ENCODE measurements at regions not wholly inside any gene's neighbourhood (a gene's known extent, or its start where the extent isn't known, plus 50 kb on each side); places are given as distances from the start of the nearest gene placed in this dataset.
"Not testable (repeated sequence)": the region's sequence is repeated elsewhere in the genome, so short reads cannot be mapped to it uniquely, and the experiment has no call there.

DNA sequence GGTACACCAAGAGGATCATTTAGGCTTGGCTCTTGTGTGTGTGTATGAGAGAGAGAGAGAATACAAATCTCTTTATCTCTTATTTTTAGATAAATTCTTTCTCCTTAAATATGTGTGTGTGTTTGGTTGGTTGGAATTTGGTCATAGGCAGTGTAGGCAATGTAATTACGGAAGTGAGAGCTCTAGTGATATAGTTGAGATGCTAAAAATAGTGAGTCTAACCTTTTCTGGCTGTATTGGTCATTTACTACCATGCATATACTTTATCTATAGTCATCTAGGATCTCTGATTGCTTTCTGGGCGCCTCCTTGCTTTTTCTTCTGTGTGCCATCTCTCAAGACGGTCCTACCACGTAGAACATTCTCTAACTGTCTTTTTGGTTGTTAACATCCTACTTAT is 250.2 kb downstream of the NUF2 start:
- DNase-seq (ENCODE audit: low read depth): no peak

DNA sequence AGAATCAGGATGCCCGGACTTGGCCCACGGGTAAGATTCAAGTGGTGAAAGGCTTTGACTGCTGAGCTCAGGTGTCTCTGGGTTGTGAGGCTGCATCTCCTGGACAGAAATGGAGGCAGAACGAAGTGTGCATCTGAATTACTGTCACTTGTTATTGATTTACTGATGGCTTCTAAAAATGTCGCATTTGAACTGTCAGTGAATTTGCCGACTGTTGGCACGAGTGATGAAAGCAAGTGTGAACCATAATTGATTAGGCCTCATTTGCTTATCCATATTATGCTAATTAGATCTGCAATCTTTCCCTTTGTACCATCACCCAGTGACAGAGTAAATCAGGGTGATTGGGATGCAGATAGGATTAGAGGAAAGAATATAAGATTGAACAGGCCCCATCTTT is 252.4 kb downstream of the NUF2 start:
- DNase-seq (ENCODE audit: low read depth): no peak

DNA sequence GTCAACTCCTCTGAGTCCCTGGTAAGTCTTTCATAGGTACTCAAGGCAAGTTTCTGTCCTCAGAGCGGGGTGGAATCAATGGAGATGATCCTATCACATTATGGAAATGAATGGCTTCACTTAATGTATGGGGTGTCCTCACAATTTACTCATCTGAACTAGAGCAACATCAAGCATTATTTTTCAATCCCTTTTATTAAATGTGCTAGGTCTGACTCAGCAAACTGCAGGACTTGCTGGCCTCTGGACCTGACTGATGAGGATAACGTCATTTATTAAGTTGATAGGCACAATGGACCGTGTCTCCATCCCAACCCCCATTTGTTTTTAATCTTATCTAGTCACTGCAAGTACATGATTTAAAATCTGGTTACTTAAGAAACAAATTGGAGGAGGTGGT is 259.2 kb downstream of the NUF2 start:
- DNase-seq (ENCODE audit: low read depth): no peak

DNA sequence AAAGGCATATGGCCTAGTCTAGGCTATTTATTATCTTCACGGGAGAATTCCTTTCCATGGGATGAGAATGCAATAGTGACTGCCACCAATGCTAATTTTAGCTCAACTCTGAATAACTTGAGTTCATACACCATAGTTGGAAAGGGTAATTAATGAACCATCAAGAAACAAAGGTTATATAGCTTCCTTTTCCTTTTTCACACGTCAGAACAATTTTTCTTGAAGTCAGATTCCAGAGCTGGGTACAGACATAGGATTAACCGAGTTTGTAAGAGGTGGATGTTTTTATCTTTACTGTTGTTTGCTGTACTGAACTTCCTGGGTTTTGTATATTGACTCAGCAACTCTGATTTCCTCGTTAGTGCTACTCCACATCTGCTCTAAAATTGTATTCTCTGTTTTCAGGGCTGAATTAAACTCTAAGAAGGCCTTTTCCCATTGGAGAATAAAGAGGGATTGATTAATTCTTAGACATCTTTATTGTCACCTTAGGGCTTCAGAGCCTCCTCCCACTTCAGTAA is 262.0 kb downstream of the NUF2 start:
- no peak for DNase-seq (ENCODE audit: low read depth)

DNA sequence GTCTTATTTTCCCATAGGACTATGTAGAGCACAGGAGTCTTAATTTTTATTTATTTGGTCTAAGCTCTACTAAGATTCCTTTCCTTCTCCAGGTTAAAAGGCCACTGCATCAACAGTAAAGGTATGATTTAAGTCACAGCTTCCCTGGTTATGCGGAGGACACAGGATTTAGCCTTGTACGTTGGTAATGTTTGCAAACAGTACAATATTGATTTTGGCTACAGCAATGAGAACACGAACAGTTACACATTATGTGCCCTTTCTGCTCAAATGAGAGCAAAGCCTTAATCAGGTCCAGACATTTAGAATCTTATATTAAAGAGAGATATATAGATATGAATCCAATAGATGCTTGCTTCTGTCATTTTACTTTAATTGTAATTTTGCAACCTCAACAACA is 264.0 kb downstream of the NUF2 start:
- DNase-seq (ENCODE audit: low read depth): no peak

DNA sequence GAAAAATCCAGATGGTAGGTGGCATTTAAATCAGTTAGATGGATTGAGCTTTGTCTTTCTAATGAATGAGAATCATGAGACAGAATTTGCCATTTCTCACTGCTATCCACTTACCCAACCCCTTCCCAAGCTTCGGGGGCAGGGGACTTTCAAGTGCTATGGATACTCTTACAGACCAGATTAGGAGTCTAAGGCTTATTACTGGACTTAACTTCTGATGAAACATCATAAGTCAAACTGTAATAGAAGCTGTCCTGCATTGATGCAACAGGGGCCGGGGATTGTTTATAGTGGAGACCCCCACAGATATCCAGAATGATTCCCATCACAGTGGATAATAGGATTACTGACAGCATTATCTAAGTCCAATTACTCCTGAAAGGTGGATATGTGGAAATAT is 267.0 kb downstream of the NUF2 start:
- no peak for DNase-seq (ENCODE audit: low read depth)

DNA sequence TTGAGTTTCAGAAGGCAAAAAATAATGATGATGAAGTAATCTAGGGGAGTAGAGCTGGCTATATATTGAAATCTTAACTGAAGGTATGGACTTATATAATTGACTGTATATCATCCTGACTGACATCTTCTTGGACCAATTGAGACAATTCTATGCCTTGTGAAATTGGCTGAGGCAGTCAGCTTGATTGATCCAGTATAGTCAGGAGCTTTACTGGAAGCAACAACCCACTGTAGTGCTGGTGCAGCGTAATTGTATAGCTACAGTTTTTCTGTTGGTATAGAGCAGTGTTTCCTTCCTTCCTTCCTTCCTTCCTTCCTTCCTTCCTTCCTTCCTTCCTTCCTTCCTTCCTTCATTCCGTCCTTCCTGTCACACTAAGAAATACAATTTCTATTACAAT is 268.0 kb downstream of the NUF2 start:
- no peak for DNase-seq (ENCODE audit: low read depth)

DNA sequence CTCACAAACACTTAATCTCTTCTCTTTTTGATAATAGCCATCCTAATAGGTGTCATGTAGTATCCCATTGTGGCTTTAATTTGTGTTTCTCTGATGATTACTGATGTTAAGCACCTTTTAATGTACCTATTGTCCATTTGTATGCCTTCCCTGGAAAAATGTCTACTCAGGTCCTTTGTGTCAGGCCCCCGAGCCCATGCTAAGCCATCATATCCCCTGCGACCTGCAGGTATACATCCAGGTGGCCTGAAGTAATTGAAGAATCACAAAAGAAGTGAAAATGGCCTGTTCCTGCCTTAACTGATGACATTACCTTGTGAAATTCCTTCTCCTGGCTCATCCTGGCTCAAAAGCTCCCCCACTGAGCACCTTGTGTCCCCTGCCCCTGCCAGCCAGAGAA is 269.4 kb downstream of the NUF2 start:
- DNase-seq (ENCODE audit: low read depth): not testable (repeated sequence)

DNA sequence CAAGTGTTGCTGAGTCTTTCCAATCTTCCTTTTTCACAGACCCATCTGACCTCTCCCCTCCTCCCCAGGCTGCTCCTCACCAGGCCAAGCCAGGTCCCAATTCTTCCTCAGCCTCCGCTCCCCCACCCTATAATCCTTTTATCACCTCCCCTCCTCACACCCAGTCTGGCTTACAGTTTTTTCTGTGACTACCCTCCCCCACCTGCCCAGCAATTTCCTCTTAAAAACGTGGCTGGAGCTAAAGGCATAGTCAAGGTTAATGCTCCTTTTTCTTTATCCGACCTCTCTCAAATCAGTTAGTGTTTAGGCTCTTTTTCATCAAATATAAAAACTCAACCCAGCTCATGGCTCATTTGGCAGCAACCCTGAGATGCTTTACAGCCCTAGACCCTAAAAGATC is 270.9 kb downstream of the NUF2 start:
- not testable (repeated sequence) for DNase-seq (ENCODE audit: low read depth)

DNA sequence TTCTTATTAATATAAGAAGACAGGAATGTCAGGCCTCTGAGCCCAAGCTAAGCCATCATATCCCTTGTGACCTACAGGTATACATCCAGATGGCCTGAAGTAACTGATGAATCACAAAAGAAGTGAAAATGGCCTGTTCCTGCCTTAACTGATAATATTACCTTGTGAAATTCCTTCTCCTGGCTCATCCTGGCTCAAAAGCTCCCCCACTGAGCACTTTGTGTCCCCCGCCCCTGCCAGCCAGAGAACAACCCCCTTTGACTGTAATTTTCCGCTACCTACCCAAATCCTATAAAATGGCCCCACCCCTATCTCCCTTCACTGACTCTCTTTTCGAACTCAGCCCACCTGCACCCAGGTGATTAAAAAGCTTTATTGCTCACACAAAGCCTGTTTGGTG is 274.4 kb downstream of the NUF2 start:
- not testable (repeated sequence) for DNase-seq (ENCODE audit: low read depth)

DNA sequence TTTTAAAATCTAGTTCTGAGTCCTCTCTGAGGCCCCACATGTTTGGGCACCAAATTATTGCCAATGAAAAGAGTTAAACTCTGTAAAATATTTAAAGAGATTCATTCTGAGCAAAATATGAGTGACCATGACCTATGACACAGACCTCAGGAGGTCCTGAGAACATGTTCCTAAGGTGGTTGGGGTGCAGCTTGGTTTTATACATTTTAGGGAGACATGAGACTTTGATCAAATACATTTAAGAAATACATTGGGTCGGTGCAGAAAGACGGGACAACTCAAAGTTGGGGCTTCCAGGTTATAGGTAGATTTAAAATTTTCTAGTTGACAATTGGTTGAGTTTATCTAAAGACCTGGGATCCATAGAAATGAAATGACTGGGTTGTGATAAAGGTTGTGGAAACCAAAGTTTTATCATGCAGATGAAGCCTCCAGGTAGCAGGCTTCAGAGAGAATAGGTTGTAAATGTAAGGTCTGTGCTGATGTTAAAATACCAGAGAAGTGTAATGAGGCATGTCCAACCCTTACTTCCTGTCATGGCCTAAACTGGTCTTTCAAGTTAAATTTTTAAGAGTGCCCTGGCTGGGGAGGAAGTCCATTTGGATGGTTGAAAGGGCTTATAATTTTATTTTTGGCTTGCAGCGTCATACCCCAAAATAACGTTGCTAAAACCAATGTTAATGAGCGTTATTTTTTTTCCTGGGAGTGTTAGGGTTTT is 274.9 kb downstream of the NUF2 start:
- no peak for DNase-seq (ENCODE audit: low read depth)

DNA sequence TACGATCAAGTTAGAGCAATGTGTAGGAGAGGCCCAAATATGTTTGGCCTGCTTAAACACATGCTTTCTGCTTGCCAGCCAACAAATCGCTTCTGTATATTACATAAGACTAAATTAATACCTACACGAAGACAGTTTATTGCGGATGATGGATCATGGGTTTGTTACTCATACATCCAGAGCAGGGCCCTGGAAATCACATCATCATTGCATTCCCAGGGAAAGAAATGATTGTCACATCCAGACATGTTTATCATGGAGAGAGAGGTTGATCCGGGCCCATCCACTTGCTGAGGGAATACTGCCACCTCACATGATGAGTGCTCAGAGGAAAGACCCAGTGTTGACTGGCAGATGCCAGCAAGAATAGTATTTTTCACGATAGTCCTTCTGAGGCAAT is 282.6 kb downstream of the NUF2 start:
- DNase-seq (ENCODE audit: low read depth): no peak

DNA sequence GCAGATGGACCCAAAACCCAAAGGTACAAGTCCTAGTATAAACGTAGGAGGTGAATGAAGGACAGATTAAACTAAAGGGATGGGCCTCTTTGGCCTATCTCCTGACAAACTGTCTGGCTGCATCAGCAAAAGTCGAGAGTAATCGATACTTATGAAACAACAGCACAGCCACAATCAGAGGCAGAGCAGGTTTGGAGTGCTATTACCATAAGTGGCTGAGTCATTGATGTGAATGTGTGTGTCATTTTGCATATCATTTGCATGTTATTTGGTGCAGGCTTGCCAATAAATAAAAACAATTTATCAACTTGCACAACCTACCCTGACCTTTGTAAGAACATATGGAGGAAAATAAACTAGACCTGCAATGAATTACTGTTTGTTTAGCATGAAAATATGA is 283.1 kb downstream of the NUF2 start:
- DNase-seq (ENCODE audit: low read depth): no peak

DNA sequence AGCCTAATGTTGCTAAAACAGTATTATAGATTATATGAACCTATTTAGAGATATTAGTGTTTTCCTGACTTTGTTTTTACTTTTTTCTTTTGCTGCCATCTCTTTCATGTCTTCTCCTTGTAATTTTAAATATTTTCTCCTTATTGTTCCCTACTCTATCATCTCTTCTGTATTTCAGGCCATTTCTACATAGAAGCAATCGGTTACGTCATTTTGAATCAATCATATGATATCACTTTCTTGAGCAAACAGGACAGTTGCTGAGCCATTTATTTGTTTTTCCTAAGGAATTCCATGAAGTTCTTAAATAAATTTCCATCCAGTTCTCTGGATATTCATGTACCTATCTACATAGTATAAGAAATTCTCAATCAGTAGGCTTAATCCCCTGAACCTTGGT is 287.2 kb downstream of the NUF2 start:
- no peak for DNase-seq (ENCODE audit: low read depth)

DNA sequence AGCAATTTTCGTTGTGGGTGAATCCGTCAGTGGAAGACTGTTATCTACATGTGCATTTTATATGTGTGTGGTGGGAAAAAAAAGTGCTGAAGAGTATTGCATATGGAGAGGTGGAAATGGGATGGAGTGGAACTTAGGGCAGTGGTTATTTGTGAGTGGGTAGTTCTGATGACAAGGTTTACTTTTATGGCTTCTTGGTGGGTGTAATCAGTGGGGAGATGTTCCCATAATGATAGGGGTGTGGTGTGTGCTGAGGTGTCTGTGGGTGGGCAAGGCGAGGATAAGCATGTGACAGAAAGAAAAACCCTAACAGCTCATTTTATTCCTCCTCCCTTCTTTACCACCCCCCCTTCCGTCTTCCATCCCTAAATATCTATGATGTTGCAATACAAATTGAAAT is 288.1 kb downstream of the NUF2 start:
- DNase-seq (ENCODE audit: low read depth): no peak

DNA sequence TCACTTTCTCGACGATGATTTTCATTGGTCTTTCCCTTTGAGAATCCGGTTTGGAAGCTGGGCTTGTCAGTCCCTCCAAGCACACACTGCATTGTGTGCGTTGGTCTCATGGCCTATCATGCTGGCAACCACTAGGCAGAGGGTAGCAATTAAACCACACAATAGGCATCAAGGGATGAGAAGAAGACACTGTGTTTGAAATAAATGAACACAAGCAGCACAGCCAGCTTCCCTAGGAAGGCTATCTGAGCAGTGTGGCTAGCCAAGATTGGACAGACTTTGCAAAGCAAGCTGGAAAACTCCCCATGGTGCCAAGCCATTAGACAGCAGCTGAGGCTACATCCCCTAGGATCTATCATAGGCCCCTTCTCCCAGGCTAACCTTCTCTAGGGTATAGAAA is 288.7 kb downstream of the NUF2 start:
- no peak for DNase-seq (ENCODE audit: low read depth)

DNA sequence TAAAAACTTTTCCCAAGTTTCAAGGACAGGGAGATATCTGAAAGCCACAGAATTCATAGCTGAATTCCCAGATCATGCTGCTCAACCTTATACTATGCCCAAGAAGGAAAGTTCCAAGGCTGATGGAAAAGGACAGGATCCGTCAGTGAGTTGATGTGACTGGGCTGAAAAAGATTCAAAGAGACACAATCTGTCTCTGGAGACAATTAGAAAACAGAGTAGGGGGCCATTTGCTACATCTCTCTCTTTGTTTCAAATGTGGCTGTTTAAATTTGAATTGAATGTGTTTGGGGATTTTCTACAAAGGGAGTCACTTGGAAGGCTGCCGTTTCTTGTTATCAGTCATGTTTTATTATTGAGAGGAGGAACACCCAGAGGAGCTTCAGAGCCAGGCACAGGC is 292.6 kb downstream of the NUF2 start:
- DNase-seq (ENCODE audit: low read depth): no peak

DNA sequence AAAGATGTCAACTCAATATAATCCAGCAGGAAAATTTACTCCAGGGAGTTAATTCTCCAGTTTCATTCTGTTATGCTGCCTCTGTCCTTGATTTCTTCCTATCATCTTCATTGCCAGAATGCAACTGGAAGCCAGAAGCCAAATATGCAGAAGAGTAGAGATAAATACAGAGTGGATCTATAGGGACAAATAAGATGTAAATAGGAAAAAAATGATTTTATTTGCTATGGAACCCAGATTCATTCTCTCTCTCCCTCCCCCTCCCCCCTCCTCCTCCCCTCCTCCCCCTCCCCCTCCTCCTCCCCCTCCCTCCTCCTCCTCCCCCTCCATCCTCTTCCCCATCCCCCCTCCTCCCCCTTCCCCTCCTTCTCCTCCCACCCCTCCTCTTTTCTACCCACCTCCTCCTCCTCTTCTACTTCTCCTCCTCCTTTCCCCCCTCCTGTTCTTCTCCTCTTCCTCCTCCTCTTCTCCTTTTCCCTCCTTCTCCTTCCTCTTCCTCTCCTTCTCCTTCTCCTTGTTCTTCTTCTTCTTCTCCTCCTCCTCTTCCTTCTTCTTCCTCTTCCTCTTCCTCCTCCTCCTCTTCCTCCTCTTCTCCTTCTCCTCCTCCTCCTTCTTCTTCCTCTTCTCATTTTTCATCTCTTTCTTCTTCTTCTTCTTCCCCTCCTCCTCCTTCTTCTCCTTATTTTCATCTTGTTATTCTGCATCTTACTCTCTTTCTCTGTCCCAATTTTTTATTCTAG is 306.4 kb downstream of the NUF2 start:
- DNase-seq (ENCODE audit: low read depth): no peak

DNA sequence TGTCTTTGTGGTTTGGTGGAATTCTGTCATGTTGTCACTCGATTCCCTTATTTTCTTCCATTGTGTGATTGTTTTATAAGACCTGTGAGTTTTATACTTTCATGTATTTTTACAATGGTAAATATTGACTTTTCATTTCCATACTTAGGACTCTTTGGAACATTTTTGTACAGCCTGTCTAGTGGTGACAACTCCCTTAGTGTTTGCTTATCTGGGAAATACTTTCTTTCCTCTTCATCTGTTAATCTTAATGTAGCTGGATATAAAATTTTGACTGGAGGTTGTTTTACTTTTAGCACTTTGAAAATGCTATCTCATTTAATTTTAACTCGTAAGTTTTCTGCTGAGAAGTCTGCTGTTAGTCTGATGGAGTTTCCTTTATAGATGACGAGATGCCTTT is 310.5 kb downstream of the NUF2 start:
- no peak for DNase-seq (ENCODE audit: low read depth)

DNA sequence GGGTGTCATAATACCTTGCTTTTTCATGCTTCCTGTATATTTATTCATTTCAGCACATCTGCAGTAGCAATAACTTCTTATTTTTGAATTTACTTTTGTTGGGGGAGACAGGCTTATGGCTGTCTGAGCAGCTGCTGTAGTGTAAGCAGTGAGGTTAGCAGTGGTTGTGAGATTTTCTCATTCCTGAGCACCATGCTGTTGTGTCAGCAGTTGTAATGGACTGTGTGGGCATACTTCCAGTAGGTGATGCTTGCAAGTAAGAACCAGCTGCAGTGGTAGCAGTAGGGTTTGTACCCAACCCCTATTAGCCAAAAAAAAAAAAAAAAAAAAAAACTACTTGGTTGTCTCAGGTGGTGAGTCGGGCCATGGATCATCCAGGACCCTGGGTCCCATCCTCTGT is 311.6 kb downstream of the NUF2 start:
- DNase-seq (ENCODE audit: low read depth): no peak

DNA sequence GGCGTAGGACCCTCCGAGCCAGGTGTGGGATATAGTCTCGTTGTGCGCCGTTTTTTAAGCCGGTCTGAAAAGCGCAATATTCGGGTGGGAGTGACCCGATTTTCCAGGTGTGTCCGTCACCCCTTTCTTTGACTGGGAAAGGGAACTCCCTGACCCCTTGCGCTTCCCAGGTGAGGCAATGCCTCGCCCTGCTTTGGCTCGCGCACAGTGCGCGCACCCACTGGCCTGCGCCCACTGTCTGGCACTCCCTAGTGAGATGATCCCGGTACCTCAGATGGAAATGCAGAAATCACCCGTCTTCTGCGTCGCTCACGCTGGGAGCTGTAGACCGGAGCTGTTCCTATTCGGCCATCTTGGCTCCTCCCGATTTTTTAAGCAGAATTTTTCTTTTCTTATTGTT is 323.9 kb downstream of the NUF2 start:
- not testable (repeated sequence) for DNase-seq (ENCODE audit: low read depth)

DNA sequence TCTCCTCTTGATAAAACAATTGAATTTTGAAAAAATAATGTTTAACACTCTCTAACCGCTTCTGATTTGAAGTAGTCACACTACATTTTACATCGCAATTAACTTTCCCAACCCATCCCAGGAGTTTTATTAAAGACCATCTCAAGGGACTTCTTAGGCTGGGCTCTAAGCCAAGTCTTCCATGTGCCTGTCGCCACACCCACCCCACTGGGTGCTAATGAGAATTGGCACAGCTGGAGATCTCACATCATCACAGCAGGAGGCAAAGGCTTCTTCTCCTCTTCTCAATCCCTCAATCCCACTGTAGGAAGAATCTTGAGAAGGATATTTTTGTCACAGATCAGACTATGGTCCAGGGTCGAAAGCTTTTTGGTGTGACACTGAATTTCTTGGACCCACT is 328.9 kb downstream of the NUF2 start:
- DNase-seq (ENCODE audit: low read depth): no peak

DNA sequence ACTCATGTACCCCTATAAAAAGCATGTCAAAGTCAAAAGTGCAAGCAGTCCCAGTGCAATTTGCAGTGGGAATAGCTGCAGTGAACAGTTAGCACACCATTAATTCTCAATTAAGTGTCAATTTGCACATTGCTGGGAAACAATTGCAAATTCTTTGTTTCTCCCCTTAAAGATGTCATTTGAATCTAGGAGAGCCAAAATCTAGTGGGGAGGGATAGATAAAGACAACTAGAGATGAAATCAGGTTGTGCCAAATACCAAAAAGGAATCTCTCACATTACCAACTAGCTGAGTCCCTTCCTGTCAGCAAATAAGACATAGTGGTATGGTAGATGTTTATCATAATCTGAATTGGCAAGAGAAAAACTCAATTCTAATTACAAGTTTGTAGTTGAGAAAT is 330.7 kb downstream of the NUF2 start:
- no peak for DNase-seq (ENCODE audit: low read depth)

DNA sequence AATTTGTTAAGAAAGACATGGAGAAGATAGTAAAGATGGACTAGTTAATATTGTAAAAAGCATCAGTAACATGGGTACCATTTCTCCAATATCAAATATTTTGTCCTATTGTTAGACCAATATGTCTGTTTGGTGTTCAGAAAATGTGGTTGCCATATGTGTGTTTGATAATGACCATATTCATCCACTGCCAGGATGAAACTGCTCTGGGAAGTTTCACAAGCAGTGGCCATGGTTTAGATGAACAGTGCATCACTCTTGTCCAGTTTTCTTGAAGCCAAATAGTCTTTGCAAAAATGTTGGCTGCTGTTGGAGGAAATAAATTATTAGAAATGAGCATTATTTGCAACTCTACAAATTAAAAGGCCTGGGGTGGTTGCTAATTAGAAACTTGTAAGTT is 333.8 kb downstream of the NUF2 start:
- DNase-seq (ENCODE audit: low read depth): no peak

All from activated T-cell treated with anti-CD3 and anti-CD28 coated beads for 24 hours (primary cell).